CD4-positive, alpha-beta T cell treated with Interleukin-15 for 4 hours (primary cell): ENCODE measurements at regions not wholly inside any gene's neighbourhood (a gene's known extent, or its start where the extent isn't known, plus 50 kb on each side); places are given as distances from the start of the nearest gene placed in this dataset.
"Not testable (repeated sequence)": the region's sequence is repeated elsewhere in the genome, so short reads cannot be mapped to it uniquely, and the experiment has no call there.

Experiments
- DNase-seq: peaks from one replicate; pipeline ENCODE4 v3.0.0-alpha.2; 2020; ENCODE audit warnings: low spot score

- no peak for DNase-seq
Observed at GRCh38 chr5:36423578-36424307, 122.0 kb upstream of the RANBP3L start.

- DNase-seq: not testable (repeated sequence)
Observed at GRCh38 chr5:36426070-36426469, 124.4 kb upstream of the RANBP3L start.

GRCh38 chr5:36435516-36435915 is 133.8 kb upstream of the RANBP3L start:
- no peak for DNase-seq

GRCh38 chr5:36436306-36436705 is 134.6 kb upstream of the RANBP3L start:
- DNase-seq: no peak

- DNase-seq: no peak
Observed at GRCh38 chr5:36438765-36439561, 137.3 kb upstream of the RANBP3L start.

- DNase-seq: no peak
Observed at GRCh38 chr5:36440300-36440699, 138.6 kb upstream of the RANBP3L start.

- no peak for DNase-seq
Observed at GRCh38 chr5:36441280-36441679, 139.6 kb upstream of the RANBP3L start.

GRCh38 chr5:36442352-36442751 is 140.7 kb upstream of the RANBP3L start:
- no peak for DNase-seq

GRCh38 chr5:36442796-36443195 is 141.1 kb upstream of the RANBP3L start:
- no peak for DNase-seq

- no peak for DNase-seq
Observed at GRCh38 chr5:36443941-36444340, 142.2 kb upstream of the RANBP3L start.

- no peak for DNase-seq
Observed at GRCh38 chr5:36444582-36445418, 143.1 kb upstream of the RANBP3L start.

- DNase-seq: no peak
Observed at GRCh38 chr5:36447776-36448175, 146.1 kb upstream of the RANBP3L start.

- DNase-seq: no peak
Observed at GRCh38 chr5:36450229-36451014, 148.7 kb upstream of the RANBP3L start.

GRCh38 chr5:36452424-36453006 is 150.8 kb upstream of the RANBP3L start:
- DNase-seq: no peak

GRCh38 chr5:36457511-36458270 is 148.7 kb upstream of the SLC1A3 start:
- no peak for DNase-seq

GRCh38 chr5:36458746-36459145 is 147.7 kb upstream of the SLC1A3 start:
- no peak for DNase-seq

- no peak for DNase-seq
Observed at GRCh38 chr5:36459176-36460135, 146.9 kb upstream of the SLC1A3 start.

GRCh38 chr5:36462295-36463021 is 143.9 kb upstream of the SLC1A3 start:
- no peak for DNase-seq

GRCh38 chr5:36475942-36476341 is 130.5 kb upstream of the SLC1A3 start:
- DNase-seq: not testable (repeated sequence)
